Mesodermal cell (in vitro differentiated cells): ENCODE measurements at regions not wholly inside any gene's neighbourhood (a gene's known extent, or its start where the extent isn't known, plus 50 kb on each side); places are given as distances from the start of the nearest gene placed in this dataset.
A peak's percentile ranks its signal among the peaks of the same experiment; 100 is the strongest.

ENCODE experiments used
- H3K27ac ChIP-seq: 2 replicates; pipeline ENCODE4 v1.7.0; 2013; ENCODE audit warnings: mild to moderate bottlenecking, low read depth, low read length, moderate library complexity; ENCODE audit not compliant: severe bottlenecking
- H3K36me3 ChIP-seq: 2 replicates; pipeline ENCODE4 v1.7.1; 2013; ENCODE audit warnings: mild to moderate bottlenecking, low read length, moderate library complexity; ENCODE audit not compliant: control insufficient read depth, insufficient read depth
- H3K4me1 ChIP-seq: one replicate; pipeline ENCODE4 v1.7.1; 2013; ENCODE audit warnings: mild to moderate bottlenecking, low read length; ENCODE audit not compliant: insufficient read depth, control insufficient read depth, poor library complexity, severe bottlenecking
- H3K4me3 ChIP-seq: 2 replicates; pipeline ENCODE4 v1.7.0; 2013; ENCODE audit warnings: low read length, control low read depth, mild to moderate bottlenecking; ENCODE audit not compliant: insufficient read depth, poor library complexity, severe bottlenecking; ENCODE audit errors: extremely low read depth
- H3K9me3 ChIP-seq: 2 replicates; pipeline ENCODE4 v1.7.1; 2013; ENCODE audit warnings: mild to moderate bottlenecking, low read length, moderate library complexity; ENCODE audit not compliant: control insufficient read depth
- WGBS, 2 experiments: methylation state at CpG; one replicate each; pipeline ENCODE4 v1.1.5; 2013; ENCODE audit warnings: missing lambda C conversion rate in 2 of 2; ENCODE audit not compliant: insufficient coverage in 2 of 2; 5-methylcytosine and 5-hydroxymethylcytosine counted together

DNA sequence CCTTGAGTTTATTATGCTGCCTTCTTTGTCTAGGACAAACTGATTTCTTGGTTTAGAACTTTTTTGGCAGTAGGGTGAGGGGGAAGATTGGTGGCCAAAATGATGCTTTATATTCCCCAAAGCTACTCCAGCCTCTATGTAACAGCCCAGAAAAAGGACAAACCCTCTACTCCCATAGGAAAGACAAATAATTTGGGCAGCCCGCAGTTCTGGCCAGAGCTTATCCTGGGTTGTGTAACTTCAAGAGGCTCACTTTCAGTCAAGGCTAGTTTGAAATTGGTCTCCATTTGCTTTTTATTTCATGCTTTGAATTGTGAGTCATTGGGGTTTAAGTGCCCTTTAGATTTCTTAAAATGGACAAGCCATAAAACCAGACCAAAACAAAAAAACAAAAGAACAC is 142.3 kb downstream of the OLFM4 start:
- peaks cover 4% of the 10 kb centered on the region for H3K4me1 ChIP-seq
- no peaks in the 10 kb centered on the region for H3K9me3 ChIP-seq
- H3K4me3 ChIP-seq: no peak overlapping the region
- WGBS, 2 experiments: no CpG with 5 or more reads among the region's 1 CpG
- no peak overlapping the region for H3K27ac ChIP-seq
- H3K36me3 ChIP-seq: no peaks in the 10 kb centered on the region

DNA sequence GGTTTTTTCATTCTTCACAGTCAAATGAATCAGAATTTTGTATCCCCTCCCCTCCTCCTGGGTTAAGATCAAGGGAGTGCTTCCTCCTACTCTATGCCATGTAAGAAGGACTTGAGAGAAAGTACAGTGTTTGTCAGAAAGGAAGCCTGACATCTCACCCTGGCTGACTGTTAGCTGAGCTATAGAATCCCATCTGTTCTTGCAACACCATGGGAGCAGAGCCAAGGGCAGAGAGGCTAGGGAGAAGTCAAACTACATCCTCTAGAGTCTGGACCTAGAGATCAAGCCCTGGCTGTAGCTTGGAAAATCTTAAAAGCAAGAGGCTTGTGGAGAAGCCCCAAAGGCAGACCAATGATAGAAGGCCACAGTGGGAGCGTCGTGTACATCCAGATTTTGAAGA is 145.9 kb downstream of the OLFM4 start:
- Histone ChIP-seq H3K4me3 (no peak overlapping the region), H3K27ac (no peak overlapping the region), H3K9me3 (no peaks in the 10 kb centered on the region), H3K36me3 (no peaks in the 10 kb centered on the region), H3K4me1 (no peaks in the 10 kb centered on the region)
- 95 to 97% methylated on average over 2 of the region's 2 CpGs for WGBS, 2 experiments

DNA sequence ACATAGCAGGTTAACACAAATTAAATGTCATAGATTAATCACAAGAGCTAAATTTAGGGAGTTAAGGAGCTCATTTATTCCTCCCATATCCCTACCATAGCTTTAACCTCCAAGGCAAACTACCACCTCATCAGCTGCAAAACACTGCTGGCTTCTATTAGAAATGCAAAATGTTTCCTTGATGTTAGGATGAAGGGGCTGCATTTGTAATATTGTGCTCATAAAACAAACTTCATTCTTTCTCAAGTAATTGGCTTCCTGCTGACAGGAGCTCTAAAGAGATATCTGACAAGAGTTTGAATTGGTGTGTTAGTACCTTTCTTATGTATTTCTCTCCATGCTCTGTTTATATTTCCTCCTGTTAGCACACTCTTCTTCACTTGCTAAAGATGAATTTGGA is 152.1 kb downstream of the OLFM4 start:
- H3K4me3 ChIP-seq: no peak overlapping the region
- no peaks in the 10 kb centered on the region for H3K36me3 ChIP-seq
- peaks cover 5% of the 10 kb centered on the region for H3K9me3 ChIP-seq
- no peak overlapping the region for H3K27ac ChIP-seq
- no peaks in the 10 kb centered on the region for H3K4me1 ChIP-seq

DNA sequence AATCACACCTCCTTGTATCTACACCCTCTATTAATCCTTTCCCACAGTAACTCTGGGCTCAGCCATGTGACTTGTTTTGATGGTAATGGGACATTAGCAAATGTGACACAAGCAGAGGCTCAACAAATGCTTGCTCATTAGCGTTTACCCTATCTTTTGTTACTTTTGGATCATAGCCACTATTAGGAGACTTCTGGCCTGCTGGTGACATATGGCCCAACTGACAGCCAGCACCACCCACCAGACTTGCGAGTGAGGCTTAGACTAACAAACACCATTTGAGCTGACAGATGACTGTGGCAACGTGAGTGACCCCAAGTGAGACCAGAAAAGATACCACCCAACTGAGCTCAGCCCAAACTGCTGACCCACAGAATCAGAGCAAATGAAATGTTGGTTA is 154.1 kb downstream of the OLFM4 start:
- WGBS, 2 experiments: 81 to 89% methylated on average over 3 of the region's 3 CpGs
- H3K9me3 ChIP-seq: peaks cover 5% of the 10 kb centered on the region
- no peaks in the 10 kb centered on the region for H3K4me1 ChIP-seq
- H3K36me3 ChIP-seq: no peaks in the 10 kb centered on the region
- H3K27ac ChIP-seq: no peak overlapping the region
- H3K4me3 ChIP-seq: no peak overlapping the region

DNA sequence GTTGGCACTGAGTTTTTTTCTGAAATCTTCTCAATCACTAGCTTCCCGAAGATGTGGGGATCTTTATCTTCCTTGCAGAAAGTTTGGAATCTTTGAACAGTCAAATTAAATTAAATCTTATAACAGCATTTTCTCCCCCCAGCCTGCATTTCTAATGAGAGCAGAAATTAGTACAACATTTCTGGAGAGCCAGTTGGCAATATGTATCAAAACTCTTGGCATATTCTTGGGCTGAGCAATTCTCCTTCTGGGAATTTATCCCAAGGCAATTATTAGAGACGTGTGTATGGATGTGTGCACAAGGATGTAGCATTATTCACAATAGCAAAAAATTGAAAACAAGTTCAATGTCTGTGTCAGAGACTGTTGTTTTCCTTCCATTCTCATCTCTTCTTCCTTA is 159.5 kb downstream of the OLFM4 start:
- Histone ChIP-seq H3K4me1 (peaks cover 35% of the 10 kb centered on the region), H3K36me3 (no peaks in the 10 kb centered on the region), H3K9me3 (peaks cover 5% of the 10 kb centered on the region), H3K27ac (no peak overlapping the region), H3K4me3 (no peak overlapping the region)
- WGBS, 2 experiments: 100% methylated on average over 1 of the region's 2 CpGs; no CpG with 5 or more reads in 1 of the 2 experiments

DNA sequence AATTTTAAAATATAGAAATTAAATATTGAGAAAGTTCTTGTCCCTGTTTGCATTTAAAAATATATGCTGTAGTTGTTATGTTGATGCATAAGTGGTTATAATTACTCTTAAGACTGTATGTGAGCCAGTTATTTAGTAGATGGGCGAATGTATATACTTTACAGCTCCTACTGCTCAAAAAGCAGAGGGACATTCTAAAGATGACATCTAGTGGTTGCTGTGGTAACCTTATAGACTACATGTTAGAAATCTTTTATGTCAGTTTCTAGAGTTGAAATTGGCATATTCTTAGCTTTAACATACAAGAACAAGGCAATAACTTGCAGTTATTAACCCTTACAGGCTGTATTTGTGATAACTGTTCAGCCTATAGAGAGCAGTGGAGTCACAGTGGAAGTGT is 160.5 kb downstream of the OLFM4 start:
- Histone ChIP-seq H3K4me1 (peaks cover 36% of the 10 kb centered on the region), H3K36me3 (no peaks in the 10 kb centered on the region), H3K9me3 (peaks cover 5% of the 10 kb centered on the region), H3K4me3 (no peak overlapping the region), H3K27ac (peak overlapping the region; percentile 63)
- WGBS, 2 experiments: 100% methylated on average over 1 of the region's 1 CpG; no CpG with 5 or more reads in 1 of the 2 experiments

DNA sequence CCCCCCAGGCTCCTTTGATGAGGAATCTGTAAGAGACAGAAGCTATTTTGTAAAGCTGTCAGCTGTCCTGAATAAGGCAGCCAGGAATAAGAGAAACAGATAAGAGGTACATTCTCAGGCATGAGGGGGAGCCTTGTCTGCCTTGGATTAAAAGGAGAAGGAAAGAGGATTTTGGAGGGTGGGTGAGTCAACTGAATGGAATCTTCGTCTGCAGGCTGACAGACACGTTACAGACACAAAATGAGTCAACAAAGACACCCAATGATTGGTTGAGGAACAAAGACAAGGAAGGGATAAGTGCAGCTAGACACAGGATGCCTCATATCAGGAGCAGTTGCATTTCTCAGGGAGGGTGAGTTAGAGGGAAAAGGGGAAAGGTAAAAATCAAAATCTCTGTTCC is 162.5 kb downstream of the OLFM4 start:
- Histone ChIP-seq H3K9me3 (no peaks in the 10 kb centered on the region), H3K4me1 (peaks cover 36% of the 10 kb centered on the region), H3K27ac (peak overlapping the region; percentile 91), H3K4me3 (no peak overlapping the region), H3K36me3 (no peaks in the 10 kb centered on the region)
- WGBS, 2 experiments: 0% methylated on average over 1 to 2 of the region's 2 CpGs

DNA sequence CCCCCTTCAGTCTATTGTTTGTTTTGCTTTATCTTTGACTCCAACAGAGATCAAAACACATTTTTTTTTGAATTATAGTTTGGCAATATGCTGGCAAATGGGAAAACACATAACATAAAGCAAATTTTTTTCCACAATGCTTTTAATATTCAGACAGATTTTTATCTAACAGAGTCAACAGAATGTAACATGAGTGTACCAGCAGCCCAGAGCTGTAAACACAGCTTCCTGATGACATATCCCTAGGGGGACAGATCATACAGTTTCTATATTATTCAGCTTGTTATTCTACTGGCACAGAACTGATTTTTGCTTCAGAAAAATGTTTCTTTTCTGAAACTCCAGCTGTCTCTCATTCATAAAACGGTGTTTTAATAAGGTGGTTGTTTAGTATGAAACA is 168.8 kb downstream of the OLFM4 start:
- no CpG with 5 or more reads among the region's 1 CpG for WGBS, 2 experiments
- Histone ChIP-seq H3K36me3 (no peaks in the 10 kb centered on the region), H3K4me1 (peaks cover 25% of the 10 kb centered on the region), H3K4me3 (no peak overlapping the region), H3K27ac (no peak overlapping the region), H3K9me3 (no peaks in the 10 kb centered on the region)

DNA sequence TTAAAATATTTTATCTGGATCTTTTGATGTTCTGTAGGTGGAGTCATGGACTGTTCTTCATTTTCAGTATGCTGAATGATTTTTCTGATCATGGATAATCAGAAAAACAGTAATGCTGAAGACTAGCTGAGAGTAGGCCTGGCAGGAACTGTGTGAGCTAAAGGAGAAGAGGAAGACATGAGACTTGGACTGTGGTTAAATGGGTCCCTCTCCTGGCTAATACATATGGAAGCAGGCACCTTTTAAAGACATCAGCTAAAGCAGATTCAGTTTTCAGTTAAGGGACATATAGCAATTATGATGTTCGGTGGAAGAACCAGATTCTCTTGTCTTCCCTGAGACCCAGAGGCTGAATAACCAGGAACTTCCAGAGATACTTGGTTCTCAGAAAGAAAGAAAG is 169.4 kb downstream of the OLFM4 start:
- H3K4me3 ChIP-seq: no peak overlapping the region
- no peak overlapping the region for H3K27ac ChIP-seq
- peaks cover 19% of the 10 kb centered on the region for H3K4me1 ChIP-seq
- WGBS, 2 experiments: 78 to 93% methylated on average over 1 of the region's 1 CpG
- no peaks in the 10 kb centered on the region for H3K9me3 ChIP-seq
- no peaks in the 10 kb centered on the region for H3K36me3 ChIP-seq

DNA sequence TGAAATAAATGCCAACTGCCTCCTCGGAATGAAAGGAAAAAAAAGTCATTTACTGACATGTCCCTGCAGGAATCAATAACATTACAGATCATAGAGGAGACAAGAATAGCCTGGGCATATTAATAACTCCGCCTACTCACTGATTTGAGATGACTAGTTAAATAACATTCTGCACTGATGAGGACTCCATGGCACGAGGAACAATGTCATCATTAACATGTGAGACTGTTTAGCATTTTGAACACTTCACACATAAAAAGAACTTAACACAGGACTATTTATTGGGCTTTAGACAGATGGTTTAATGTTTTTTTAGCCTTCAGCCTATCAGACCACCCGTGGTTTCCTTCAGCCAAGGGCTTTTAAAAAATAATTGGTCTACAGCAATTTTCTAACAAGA is 170.1 kb downstream of the OLFM4 start:
- Histone ChIP-seq H3K4me1 (peaks cover 17% of the 10 kb centered on the region), H3K36me3 (no peaks in the 10 kb centered on the region), H3K27ac (no peak overlapping the region), H3K4me3 (no peak overlapping the region), H3K9me3 (no peaks in the 10 kb centered on the region)
- 20 to 78% methylated on average over 1 to 3 of the region's 4 CpGs for WGBS, 2 experiments

DNA sequence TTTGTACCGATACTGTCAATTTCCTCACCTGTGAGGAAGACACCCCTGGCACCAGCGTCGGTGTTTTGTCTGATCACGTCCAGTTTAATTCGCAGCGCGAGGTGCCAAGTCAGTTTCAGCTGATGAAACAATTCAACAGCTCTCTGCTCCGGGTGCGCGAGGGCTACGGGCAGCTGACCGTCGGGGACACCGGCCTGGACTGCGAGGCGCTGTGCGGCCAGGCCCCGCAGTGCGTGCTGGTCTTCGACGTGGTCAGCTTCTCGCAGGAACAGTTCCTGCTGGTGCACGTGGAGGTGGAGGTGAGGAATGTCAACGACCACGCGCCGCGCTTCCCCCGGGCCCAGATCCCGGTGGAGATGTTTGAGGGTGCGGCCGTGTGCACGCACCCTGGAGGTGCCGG is 171.5 kb downstream of the OLFM4 start:
- no peaks in the 10 kb centered on the region for H3K9me3 ChIP-seq
- no peak overlapping the region for H3K27ac ChIP-seq
- no peaks in the 10 kb centered on the region for H3K36me3 ChIP-seq
- H3K4me3 ChIP-seq: no peak overlapping the region
- peaks cover 17% of the 10 kb centered on the region for H3K4me1 ChIP-seq
- 95 to 97% methylated on average over 33 to 34 of the region's 34 CpGs for WGBS, 2 experiments
